ENCODE measurements at regions not wholly inside any gene's neighbourhood (a gene's known extent, or its start where the extent isn't known, plus 50 kb on each side); places are given as distances from the start of the nearest gene placed in this dataset.
"Not testable (repeated sequence)": the region's sequence is repeated elsewhere in the genome, so short reads cannot be mapped to it uniquely, and the experiment has no call there.

DNA sequence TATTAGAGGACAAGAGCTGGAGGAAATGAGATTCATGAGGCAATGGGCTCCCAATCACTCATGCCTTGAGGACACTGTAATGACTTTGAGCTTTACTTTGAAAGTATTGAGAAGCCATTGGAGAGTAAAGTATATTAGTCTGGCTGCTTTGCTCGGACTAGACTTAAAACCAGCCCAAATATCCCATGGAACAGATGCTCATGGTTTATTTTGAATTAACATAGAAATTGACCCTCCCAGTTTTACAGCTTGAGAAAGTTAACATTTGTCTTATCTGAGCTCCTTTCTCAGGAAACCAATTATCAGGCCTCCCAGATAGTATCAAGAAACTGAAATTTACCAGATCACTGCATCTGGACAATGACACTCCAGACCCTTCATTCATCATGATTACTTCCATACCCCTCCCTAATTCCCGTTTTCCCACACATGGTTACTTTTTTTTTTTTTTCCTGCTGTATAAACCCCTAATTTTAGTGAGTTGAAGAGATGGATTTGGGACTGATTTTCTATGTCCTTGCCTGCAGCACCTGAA lies 270.8 kb upstream of the SMIM30 start:
- no peak for DNase-seq (ENCODE audit: low read depth in 2 of 2)

GRCh38 chr7:113383638-113384037 lies 265.3 kb upstream of the SMIM30 start:
- no peak for DNase-seq (ENCODE audit: low read depth in 2 of 2)

GRCh38 chr7:113379746-113380145 lies 261.4 kb upstream of the SMIM30 start:
- no peak for DNase-seq (ENCODE audit: low read depth in 2 of 2)

GRCh38 chr7:113374955-113375354 lies 256.6 kb upstream of the SMIM30 start:
- DNase-seq (ENCODE audit: low read depth in 2 of 2): no peak

GRCh38 chr7:113373863-113374262 lies 255.5 kb upstream of the SMIM30 start:
- DNase-seq (ENCODE audit: low read depth in 2 of 2): no peak

DNA sequence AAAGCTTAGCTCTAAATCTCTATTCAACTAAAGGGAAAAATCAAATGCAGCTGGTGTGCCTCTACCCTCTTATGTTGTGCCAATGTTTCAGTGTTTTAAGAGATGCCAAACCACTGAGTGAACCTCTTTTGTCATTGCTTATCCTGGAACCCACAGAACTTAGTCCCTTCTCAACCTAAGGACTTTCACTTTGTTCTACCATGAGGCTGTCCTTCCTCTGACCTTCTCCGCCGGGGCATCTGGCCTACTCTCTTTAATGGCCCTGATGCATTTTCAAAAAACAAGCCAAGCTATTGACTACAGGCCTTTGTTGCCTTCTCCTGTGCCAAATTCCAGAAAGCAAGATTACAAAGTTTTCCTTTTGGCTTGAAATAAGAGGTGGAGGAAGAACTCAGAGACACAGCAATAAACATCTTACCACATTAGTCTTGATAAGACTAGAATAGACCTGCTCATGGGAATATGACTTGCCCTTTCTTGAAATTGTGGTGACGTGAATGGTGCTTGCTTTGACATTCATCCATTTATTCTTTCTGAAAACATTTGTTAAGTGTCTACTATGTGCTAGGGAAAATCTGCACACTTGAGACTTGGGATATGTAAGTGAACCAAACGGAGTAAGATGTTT lies 253.2 kb upstream of the SMIM30 start:
- no peak for DNase-seq (ENCODE audit: low read depth in 2 of 2)

DNA sequence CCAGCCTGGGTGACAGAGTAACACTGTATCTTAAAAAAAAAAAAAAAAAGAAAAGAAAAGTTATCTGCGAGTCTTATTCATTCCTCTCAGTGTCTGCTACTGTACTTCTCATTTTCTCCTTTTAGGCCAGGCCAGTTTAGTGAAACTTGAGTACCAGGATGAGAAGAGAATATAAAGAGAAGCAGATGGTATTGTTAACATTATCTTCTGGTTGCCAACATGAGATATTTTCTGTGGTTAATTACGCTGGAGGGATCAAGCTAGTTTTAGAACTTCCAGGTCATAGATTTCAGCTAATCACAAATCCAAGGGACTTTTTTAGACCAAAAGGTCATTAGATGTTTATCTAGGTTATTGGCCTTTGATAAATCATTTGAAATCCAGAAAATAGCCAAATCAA lies 252.6 kb upstream of the SMIM30 start:
- DNase-seq (ENCODE audit: low read depth in 2 of 2): no peak

- no peak for DNase-seq (ENCODE audit: low read depth in 2 of 2)
Observed at GRCh38 chr7:113368256-113368655, 249.9 kb upstream of the SMIM30 start.

GRCh38 chr7:113367041-113367586 lies 248.8 kb upstream of the SMIM30 start:
- DNase-seq (ENCODE audit: low read depth in 2 of 2): no peak

GRCh38 chr7:113366122-113366521 lies 247.8 kb upstream of the SMIM30 start:
- DNase-seq (ENCODE audit: low read depth in 2 of 2): no peak

GRCh38 chr7:113349339-113349738 lies 231.0 kb upstream of the SMIM30 start:
- no peak for DNase-seq (ENCODE audit: low read depth in 2 of 2)

DNA sequence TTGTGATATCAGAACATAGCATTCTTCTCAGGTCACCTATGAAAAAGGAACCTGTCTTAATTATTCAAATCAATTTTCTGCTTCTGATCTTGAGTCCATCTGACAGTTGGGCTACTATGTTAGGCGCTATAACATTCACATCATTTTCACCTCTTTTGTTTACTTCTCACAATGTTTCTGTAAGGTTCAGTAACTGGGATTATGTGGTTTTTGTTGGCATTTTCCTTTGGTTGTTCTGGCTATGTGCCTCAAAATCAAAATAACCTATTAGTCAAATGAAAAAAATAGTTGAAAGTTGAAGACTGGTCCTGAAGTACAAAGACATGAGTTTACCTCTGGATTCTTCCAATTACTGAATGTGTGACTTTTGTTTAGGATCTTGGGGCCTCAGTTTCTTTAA lies 221.3 kb upstream of the SMIM30 start:
- no peak for DNase-seq (ENCODE audit: low read depth in 2 of 2)

DNA sequence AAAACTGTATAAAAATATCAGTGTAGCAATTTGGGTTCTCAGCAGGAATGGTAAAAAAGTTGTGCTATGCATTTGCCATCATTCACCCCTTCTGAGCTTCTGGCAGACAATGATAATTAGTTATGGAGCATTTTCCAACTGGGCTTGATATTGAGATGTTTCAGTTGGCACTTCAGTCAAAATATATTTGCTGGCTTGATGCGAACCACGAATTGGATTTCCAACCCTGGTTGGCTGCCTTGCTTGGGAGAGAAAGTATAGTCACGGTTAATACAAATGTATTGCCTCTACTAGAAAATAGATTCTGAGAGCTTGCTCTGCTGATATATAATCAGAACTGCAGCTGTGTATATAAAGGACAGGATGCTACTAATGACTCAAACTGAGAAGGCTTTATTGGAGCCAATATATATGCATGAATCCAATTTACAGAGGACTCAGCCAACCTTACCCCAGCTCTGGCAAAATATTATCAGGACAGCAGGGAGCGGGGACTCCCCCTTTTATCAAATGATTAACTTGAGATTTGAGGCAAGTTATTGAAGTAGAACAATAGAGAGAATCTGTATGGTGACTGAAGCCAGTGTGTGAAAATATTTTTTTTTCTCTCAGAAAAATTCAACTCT lies 219.8 kb upstream of the SMIM30 start:
- no peak for DNase-seq (ENCODE audit: low read depth in 2 of 2)

- not testable (repeated sequence) for DNase-seq (ENCODE audit: low read depth in 2 of 2)
Observed at GRCh38 chr7:113336838-113337237, 218.5 kb upstream of the SMIM30 start.

DNA sequence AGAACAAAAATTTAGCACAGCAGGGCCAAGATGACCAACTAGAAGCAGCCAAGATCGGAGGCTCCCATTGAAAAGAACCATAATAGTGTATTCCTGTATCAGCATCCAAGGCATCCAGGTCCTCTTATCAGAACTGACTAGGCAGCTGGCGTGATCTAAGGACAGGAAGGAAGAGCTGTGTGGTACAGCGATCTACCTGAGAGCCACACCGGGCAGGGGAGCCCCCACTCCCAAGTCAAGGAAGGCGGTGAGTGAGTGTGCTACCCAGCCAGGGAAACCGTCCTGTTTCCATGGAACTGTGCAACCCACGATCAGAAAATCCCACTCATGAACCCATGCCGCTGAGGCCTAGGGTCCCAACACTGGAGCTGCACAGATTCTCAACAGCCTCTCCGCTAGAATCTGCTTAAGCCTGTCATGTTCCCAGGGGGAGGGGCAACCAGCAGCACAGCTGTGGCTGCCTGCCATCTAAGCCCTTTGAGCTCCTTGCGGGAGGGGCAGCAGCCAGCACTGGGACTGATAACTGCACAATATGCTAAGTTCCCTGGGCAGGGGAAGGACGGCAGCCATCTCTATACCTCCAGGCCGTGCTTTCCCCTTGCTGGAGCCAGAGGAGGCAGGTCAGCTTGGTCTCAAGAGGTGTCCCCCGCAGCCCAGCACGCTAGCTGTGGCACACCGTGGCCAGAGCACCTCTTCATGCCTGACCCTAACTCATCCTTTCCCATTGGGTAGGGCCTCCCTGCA lies 213.0 kb upstream of the SMIM30 start:
- no peak for DNase-seq (ENCODE audit: low read depth in 2 of 2)

DNA sequence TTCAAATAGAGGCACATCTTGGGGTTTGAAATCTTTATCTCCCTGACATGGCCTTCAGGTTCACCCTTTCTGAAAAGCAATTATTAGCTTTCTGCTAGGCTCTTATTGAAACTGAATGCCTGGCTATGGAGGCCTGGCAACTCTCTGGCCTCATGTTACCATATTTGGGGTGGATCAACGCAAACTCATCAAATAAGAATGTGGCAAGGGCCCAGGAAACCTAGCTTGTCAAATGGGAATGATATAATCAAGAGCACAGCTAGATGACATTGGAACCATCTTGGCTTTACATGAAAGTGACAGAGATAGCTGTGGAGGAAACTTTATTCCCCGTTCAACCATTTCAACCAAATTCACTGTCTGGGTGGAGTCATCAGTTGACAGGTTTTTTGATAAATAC lies 202.8 kb upstream of the SMIM30 start:
- no peak for DNase-seq (ENCODE audit: low read depth in 2 of 2)

DNA sequence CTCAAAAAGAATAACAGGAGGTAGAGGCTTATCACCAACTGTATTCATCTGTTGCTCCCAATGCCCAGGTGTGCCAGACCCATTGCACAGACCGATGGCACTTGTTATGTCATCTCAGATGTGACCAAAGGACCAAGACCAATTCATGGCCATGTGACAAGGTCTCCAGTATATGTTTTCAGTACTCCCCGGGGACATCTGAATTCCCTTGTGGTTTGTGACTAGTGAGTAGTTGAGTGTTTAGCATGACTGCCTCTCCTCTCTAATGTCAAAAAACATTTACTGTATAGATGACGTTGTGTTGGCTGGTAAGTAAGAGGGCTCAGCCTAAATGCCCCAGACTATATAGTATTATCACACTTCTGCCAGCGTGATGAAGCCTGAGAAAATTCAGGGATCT lies 202.1 kb upstream of the SMIM30 start:
- no peak for DNase-seq (ENCODE audit: low read depth in 2 of 2)

GRCh38 chr7:113314594-113314993 lies 196.2 kb upstream of the SMIM30 start:
- DNase-seq (ENCODE audit: low read depth in 2 of 2): no peak

DNA sequence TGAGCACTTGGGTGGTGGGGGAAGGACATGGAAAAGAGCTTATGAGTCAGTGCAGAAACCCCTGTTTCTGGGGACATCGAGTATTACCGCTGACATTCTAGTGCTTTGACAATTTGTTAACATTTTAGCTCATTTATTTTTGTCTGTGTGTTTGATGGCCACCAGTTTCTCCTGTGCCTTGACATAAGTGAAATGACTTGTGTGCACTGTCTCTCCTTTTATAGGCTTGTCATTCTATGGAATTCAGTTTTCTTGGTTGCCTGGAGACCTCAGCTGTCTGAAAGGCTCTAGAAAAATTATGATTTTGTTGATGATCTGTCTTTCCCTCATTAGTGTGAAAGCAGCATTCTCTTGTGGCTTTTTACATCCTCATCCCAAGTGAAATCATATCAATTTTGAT lies 190.0 kb upstream of the SMIM30 start:
- no peak for DNase-seq (ENCODE audit: low read depth in 2 of 2)

DNA sequence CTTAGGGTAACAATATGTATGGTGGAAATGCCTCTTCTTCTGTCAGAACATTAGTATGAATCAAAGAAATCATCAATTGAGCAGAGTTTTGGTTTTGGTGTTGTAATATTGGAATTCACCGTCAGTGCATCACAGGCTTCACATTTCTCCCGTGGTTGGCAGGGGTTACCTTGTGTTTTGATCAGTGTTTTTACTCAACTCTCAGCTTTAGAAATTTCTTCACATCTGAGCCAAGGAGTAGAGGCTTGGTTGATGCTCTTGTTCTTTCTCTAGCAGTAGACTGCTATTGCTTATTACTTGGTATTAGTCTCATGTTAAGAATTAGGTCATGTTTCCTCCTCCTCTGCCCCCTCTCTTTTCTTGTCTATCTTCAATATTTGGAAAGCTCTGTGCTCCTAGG lies 188.8 kb upstream of the SMIM30 start:
- DNase-seq (ENCODE audit: low read depth in 2 of 2): no peak

DNA sequence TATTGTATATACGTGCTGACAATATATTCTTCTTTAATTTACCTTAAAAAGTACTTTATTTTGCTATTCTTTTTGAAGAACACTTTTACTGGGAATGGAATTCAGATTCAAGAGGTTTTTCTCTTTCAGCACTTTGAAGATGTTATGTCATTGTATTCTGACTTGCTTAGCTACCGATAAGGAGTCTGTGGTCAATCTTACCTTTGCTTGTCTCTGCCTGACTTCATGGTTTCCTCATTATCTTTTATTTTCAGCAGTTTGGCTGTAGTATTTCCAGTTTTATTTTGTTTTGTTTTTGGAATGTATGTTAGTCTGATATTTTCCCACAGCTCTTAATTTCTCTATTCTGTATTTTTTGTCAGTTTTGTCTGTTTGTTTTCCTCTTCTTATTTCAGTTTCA lies 187.9 kb upstream of the SMIM30 start:
- no peak for DNase-seq (ENCODE audit: low read depth in 2 of 2)

- no peak for DNase-seq (ENCODE audit: low read depth in 2 of 2)
Observed at GRCh38 chr7:113304104-113304503, 185.8 kb upstream of the SMIM30 start.

GRCh38 chr7:113303388-113303787 lies 185.0 kb upstream of the SMIM30 start:
- not testable (repeated sequence) for DNase-seq (ENCODE audit: low read depth in 2 of 2)
